ACC112 (cell line): ENCODE measurements at regions not wholly inside any gene's neighbourhood (a gene's known extent, or its start where the extent isn't known, plus 50 kb on each side); places are given as distances from the start of the nearest gene placed in this dataset.

ENCODE experiments used
- H2AFZ ChIP-seq: fragments of 200-600 bp; sonication (generic); one replicate; pipeline ENCODE4 v1.6.0; 2017; ENCODE audit warnings: antibody characterized with exemption, low read length; ENCODE audit not compliant: unreplicated experiment
- H3K27ac ChIP-seq: fragments of 200-600 bp; sonication (generic); 2 replicates; pipeline ENCODE4 v1.5.1; 2014; ENCODE audit warnings: low read depth, mild to moderate bottlenecking, antibody characterized with exemption, low read length, moderate library complexity
- H3K27me3 ChIP-seq: fragments of 200-600 bp; sonication (generic); 2 replicates; pipeline ENCODE4 v1.6.1; 2014; ENCODE audit warnings: mild to moderate bottlenecking, antibody characterized with exemption, low read length, moderate library complexity, mixed read lengths; ENCODE audit not compliant: insufficient read depth
- H3K36me3 ChIP-seq: fragments of 200-600 bp; sonication (generic); 2 replicates; pipeline ENCODE4 v1.6.1; 2016; ENCODE audit warnings: mild to moderate bottlenecking, antibody characterized with exemption, low read length, moderate library complexity, mixed read lengths; ENCODE audit not compliant: insufficient read depth
- H3K4me1 ChIP-seq: fragments of 200-600 bp; sonication (generic); one replicate; pipeline ENCODE4 v1.6.1; 2016; ENCODE audit warnings: low read length, mixed read lengths; ENCODE audit not compliant: insufficient read depth, unreplicated experiment, control insufficient read depth
- H3K4me3 ChIP-seq: fragments of 200-600 bp; sonication (generic); 2 replicates; pipeline ENCODE4 v1.5.1; 2014; ENCODE audit warnings: mild to moderate bottlenecking, low read depth, low read length
- H3K79me2 ChIP-seq: fragments of 200-600 bp; sonication (generic); one replicate; pipeline ENCODE4 v1.6.0; 2016; ENCODE audit warnings: low read length; ENCODE audit not compliant: control insufficient read depth, unreplicated experiment, insufficient read depth

DNA sequence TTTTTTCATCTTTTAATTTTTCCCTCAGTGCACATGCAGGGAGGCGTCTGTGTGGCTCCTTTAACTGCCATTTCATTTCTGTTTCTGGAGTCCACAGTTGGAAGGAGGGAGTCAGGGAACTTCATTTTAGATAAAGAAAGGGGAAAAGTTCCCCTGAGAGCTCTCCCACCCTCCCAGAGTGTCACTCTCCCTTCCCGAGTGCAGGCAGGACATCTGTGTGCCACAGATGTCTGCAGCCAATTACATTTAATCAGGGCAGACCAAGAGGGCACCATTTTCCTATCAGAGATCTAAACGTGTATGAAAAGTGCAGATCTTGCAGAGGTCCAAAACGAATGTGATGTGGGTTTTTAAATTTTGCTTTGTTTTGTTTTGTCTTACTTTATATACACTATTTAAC, 96.6 kb downstream of the PXDC1 start:
- Histone ChIP-seq H3K4me3 (no peak overlapping the region), H2AFZ (no peak overlapping the region), H3K4me1 (no peaks in the 10 kb centered on the region), H3K79me2 (no peaks in the 10 kb centered on the region), H3K36me3 (no peaks in the 10 kb centered on the region), H3K27ac (no peak overlapping the region), H3K27me3 (no peaks in the 10 kb centered on the region)

GRCh38 chr6:3654436-3654835, 97.1 kb downstream of the PXDC1 start:
- H3K4me3 ChIP-seq = no peak overlapping the region
- H2AFZ ChIP-seq = no peak overlapping the region
- H3K27me3 ChIP-seq = no peaks in the 10 kb centered on the region
- no peaks in the 10 kb centered on the region for H3K4me1 ChIP-seq
- H3K27ac ChIP-seq = no peak overlapping the region
- H3K36me3 ChIP-seq = no peaks in the 10 kb centered on the region
- H3K79me2 ChIP-seq = no peaks in the 10 kb centered on the region

GRCh38 chr6:3653528-3654070, 97.9 kb downstream of the PXDC1 start:
- Histone ChIP-seq H3K27me3 (no peaks in the 10 kb centered on the region), H3K36me3 (no peaks in the 10 kb centered on the region), H3K27ac (no peak overlapping the region), H3K4me3 (no peak overlapping the region), H2AFZ (no peak overlapping the region), H3K79me2 (no peaks in the 10 kb centered on the region), H3K4me1 (no peaks in the 10 kb centered on the region)

- Histone ChIP-seq H3K27me3 (no peaks in the 10 kb centered on the region), H2AFZ (no peak overlapping the region)
These were observed 99.7 kb downstream of the PXDC1 start for GRCh38 chr6:3651698-3652229.

GRCh38 chr6:3650959-3651697, 100.4 kb downstream of the PXDC1 start:
- Histone ChIP-seq H3K27ac (no peak overlapping the region), H3K27me3 (no peaks in the 10 kb centered on the region), H3K36me3 (no peaks in the 10 kb centered on the region), H3K4me1 (no peaks in the 10 kb centered on the region), H3K4me3 (no peak overlapping the region), H2AFZ (no peak overlapping the region), H3K79me2 (no peaks in the 10 kb centered on the region)

More at GRCh38 chr6:3651698-3652229, 99.7 kb downstream of the PXDC1 start:
- H3K27ac ChIP-seq = no peak overlapping the region
- no peak overlapping the region for H3K4me3 ChIP-seq
- no peaks in the 10 kb centered on the region for H3K79me2 ChIP-seq
- no peaks in the 10 kb centered on the region for H3K36me3 ChIP-seq
- no peaks in the 10 kb centered on the region for H3K4me1 ChIP-seq

DNA sequence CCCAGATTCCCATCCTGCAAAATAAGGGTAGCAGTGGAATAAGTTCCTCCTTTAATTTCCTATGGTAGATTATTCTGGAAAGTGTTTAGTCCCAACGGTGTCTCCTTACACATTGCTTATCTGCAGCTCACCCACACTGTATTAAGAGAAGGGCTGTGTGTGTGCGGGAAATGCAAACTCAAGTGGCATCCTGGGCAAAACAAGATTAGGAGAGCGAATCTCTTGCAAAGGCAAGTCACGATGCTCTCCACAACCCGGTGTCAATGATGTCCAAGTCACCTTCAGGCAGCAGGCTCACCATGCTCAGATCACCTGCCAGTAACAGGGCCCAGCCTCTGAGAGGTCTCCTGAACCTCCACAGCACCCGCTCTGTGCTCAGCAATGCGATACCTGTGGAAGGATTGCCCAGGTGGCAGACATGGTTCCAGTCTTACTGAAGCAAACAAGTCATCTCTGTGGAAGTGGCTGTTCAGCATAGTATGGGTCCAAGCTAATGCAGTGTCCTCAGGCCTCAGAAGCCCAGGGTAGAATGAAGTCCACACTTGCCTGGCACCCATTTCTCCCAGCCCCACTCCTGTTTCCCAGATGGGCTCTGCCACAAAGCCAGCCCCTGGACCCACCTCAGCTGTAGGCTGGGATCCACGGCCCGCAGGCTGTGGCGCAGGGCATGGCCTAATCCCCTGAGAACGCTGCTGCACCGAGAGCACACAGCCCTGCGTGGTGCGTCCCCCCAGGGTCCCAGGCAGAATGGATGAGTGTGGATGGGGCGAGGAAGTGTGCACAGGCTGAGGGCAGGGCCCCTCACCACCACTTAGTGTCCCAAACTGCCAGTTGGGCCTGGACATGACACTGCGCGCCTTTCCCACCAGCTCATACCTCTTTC, 101.2 kb downstream of the PXDC1 start:
- Histone ChIP-seq H3K36me3 (no peaks in the 10 kb centered on the region), H3K27ac (no peak overlapping the region), H3K27me3 (no peaks in the 10 kb centered on the region), H3K4me3 (no peak overlapping the region), H3K4me1 (no peaks in the 10 kb centered on the region), H3K79me2 (no peaks in the 10 kb centered on the region), H2AFZ (no peak overlapping the region)

DNA sequence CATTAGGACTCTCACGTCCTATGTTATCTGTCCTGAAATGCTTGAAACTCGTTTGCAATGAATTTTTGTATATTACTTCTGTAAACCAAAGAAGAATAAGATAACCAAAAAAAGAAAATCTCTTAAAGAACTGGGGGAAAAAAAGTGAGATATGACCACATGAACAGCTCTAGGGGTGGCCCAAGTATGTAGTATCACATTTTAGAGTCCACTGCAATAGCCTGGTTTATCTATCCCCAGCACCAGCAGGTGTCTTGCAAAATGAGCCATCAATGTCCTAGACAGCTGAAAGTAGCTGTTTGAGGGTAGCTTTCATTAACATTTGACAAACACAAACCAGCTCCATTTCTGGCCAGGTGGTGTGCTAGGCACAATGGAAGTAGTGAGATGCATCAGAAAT, 102.8 kb downstream of the PXDC1 start:
- H2AFZ ChIP-seq = no peak overlapping the region
- H3K27ac ChIP-seq = no peak overlapping the region
- no peak overlapping the region for H3K4me3 ChIP-seq
- H3K36me3 ChIP-seq = no peaks in the 10 kb centered on the region
- no peaks in the 10 kb centered on the region for H3K79me2 ChIP-seq
- no peaks in the 10 kb centered on the region for H3K4me1 ChIP-seq
- no peaks in the 10 kb centered on the region for H3K27me3 ChIP-seq

GRCh38 chr6:3646616-3647362, 104.7 kb downstream of the PXDC1 start:
- Histone ChIP-seq H3K4me3 (no peak overlapping the region), H3K4me1 (no peaks in the 10 kb centered on the region), H3K79me2 (no peaks in the 10 kb centered on the region), H3K36me3 (no peaks in the 10 kb centered on the region), H3K27ac (no peak overlapping the region), H2AFZ (no peak overlapping the region), H3K27me3 (no peaks in the 10 kb centered on the region)

DNA sequence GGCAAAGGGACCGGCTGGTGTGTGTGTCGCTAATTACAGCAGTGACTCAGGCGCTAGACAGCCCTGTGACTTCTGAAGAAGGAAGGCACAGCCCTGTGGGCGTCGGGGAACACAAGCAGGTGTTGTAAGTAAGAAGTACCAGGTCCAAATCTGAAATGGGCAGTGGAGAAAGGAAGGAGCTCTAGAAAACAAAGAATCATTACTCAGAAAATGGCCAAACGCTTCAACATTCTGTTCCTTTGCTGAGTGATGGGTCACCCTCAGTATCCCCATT, 106.8 kb downstream of the PXDC1 start:
- Histone ChIP-seq H3K4me1 (no peaks in the 10 kb centered on the region), H3K4me3 (no peak overlapping the region), H3K36me3 (no peaks in the 10 kb centered on the region), H2AFZ (no peak overlapping the region), H3K27me3 (no peaks in the 10 kb centered on the region), H3K79me2 (no peaks in the 10 kb centered on the region), H3K27ac (no peak overlapping the region)

DNA sequence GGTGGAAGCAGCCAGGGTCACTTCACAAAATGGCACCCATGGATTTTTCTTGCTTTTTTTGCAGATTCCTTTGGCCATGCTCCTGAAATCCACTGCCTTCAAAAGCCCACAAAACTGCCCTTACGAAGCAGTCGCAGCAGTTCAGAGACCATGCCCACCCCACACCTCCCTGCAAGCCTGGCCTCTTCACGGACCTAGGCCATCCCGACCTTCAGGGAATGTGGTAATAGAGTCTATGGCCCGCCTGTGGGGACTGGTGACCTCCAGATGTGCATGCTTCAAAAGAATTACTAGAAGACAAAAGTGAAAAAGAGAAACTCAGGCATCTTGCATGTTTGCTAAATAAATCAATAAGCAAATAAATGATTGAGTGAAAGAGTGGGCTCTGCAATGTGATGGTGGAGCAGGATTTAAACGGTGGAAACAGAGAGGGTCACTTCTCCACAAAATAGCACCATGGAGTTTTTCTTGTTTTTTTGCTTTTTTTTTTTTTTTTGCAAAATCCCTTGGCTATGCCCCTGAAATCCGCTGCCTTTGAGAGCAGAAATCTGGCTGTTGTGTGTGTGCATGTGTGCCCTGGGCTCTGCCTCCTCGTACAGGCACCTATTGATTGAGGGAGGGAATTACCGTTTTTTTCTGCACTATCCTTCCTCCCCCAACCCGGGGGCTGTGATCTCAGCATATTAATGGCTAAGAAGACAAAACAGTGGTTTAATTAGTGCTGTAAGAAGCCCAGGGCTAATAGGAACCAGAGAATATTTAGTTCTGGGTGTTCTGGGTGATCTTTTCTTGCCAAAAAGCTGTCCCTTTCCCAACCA, 107.4 kb downstream of the PXDC1 start:
- H3K4me1 ChIP-seq = no peaks in the 10 kb centered on the region
- no peak overlapping the region for H3K27ac ChIP-seq
- H3K27me3 ChIP-seq = no peaks in the 10 kb centered on the region
- H3K79me2 ChIP-seq = no peaks in the 10 kb centered on the region
- H3K36me3 ChIP-seq = no peaks in the 10 kb centered on the region
- H2AFZ ChIP-seq = no peak overlapping the region
- no peak overlapping the region for H3K4me3 ChIP-seq
